ENCODE measurements at regions not wholly inside any gene's neighbourhood (a gene's known extent, or its start where the extent isn't known, plus 50 kb on each side); places are given as distances from the start of the nearest gene placed in this dataset.
"Not testable (repeated sequence)": the region's sequence is repeated elsewhere in the genome, so short reads cannot be mapped to it uniquely, and the experiment has no call there.

DNA sequence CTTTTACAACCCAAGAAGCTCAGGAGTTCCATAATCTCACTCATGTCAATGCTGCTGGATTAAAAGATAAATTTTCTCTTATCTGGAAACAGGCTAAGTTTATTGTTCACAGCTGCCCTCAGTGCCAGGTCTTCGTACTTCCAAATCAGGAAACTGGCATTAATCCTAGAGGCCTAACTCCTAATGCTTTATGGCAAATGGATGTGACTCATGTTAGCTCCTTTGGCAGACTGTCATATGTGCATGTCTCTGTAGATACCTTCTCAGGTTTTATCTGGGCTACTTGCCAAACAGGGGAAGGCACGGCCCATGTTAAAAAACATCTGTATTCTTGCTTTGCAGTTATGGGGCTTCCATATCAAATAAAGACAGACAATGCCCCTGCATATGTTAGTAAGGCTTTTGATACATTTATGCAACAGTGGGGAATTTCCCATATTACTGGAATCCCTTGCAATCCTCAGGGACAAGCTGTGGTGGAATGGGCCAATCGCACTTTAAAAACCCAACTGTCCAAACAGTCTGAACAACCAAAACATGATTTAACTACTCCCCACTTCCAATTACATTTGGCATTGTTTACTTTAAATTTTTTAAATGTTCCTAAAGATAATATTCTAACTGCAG is 570.8 kb upstream of the PTGER4 start:
- DNase-seq: not testable (repeated sequence)

DNA sequence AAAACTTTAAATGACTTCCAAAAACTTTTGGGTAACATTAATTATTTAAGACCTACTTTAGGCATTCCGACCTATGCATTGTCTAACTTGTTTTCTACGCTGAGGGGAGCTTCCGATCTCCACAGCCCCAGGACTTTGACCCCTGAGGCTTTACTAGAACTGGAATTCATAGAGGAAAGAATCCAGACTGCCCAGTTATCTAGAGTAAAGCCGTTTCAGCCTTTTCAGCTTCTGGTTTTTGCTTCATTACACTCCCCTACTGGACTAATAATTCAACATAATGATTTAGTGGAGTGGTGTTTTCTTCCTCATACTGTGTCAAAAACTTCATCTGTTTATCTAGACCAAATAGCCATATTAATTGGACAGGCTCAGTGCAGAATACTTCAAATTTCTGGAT is 571.9 kb upstream of the PTGER4 start:
- not testable (repeated sequence) for DNase-seq

DNA sequence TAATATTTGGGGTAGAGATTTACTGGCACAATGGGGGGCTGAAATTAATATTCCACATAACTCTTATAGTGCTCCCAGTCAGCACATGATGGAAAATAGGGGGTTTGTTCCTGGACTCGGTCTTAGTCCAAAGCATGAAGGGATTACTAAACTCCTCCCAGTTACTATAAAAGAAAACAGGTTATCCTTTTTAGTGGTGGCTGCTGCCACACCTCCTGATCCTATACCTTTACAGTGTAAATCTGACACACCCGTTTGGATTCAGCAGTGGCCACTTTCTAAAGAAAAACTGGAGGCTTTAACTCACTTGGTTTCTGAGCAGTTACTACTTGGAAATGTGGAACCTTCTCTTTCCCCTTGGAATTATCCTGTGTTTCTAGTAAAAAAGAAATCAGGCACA is 572.9 kb upstream of the PTGER4 start:
- no peak for DNase-seq

DNA sequence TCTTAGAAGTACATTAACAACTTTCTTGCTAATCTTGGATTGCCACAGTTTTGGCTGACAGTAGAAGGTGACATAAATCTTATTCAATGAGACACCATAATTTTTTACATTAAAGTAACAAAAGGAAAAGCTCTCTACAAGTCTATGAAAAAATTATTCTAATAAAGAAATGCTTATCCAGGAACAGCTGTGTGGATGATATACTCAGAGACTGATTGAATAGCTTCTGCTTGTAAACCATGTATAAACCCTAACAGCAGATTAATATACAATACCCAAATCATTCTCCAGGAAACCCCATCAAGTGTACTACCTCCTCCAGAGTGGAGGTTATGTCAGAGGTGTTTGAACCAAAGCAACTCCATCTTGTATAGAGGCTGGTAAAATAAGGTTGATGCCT is 581.4 kb upstream of the PTGER4 start:
- no peak for DNase-seq

DNA sequence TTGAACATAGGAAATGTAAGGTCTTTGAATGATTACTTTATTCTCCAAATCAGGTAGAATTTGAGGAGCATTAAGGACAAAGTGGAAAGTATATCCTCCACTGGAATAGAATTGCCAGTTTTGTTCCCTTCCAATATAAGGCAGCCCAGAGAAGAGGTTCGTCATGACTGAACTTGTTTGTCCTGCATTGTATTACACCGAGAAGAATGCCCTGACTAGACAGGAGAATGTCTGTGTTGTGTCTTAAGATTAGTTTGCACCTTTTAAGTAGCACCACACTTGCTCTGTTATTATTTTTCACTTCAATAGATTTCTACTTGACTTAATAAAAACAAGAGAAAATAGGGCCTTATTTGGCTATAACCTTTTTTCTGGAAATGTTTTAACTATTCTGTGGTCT is 586.2 kb upstream of the PTGER4 start:
- DNase-seq: no peak

DNA sequence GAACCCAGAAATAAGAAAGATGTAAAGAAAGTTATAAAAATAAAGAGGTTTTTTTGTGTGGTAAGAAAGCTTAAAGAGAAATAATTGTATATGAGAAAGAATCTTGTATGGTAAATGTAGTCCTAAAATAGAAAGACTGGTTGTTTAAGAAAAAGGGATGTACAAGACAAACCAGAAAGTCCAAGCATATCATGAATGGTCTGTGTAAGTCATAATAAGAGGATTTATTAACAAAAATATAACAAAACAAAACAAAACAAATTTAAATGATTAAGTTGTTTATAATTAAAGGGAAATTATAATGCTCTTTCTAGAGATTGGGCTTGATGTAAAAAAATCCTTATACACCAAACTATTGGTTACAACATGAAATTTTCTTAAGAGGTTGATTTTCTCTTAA is 590.4 kb upstream of the PTGER4 start:
- DNase-seq: no peak

DNA sequence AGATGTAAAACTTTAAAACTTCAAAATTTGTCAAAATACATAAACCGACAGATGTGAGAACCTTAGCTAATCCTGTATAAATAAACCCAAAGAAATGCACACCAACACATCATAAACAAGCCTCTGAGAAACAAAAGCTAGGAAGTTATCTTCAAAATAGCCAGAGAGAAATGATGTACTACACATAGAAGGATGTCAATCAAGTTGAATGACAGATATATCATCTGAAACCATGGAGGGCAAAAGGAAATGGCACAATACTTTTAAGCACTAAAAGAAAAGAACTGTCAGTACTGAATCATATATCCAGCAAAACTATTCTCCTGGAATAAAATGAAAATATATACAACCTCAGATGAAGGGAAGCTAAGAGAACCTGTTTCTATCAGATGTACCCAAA is 595.1 kb upstream of the PTGER4 start:
- no peak for DNase-seq

DNA sequence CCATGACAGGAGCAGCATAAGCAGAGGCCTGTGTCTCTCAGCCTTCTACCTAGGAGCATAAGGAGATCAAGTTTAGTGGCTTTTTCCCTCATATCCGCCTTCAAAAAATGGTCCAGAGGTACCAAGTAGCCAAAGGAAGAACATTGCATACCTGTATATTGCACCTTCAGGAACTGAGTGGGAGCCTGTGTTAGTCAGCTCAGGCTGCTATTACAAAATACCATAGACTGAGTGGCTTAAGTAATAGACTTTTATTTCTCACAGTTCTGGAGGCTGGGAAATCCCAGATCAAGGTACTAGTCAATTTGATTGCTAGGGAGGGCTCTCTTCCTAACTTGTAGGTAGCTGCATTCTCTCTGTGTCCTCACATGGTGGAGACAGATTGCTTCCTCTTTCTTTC is 597.4 kb upstream of the PTGER4 start:
- no peak for DNase-seq

DNA sequence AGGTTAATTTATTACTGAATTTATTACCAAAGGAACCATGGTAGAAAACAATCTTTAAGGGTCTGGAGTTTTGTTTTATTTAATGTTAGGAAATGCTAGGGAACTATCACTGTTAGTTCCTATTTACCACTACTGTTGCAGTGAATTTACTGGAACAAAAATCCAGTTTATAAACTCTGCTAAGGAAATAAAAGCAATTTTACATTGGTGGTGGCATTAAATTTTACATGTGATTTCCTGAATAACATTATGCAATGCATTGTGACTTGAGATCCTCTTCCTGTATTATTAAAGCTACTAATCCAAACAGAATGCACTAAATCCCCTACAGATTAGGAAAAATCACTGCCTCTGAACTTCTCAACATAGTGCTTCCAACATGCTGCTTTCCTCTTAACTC is 599.5 kb upstream of the PTGER4 start:
- no peak for DNase-seq

DNA sequence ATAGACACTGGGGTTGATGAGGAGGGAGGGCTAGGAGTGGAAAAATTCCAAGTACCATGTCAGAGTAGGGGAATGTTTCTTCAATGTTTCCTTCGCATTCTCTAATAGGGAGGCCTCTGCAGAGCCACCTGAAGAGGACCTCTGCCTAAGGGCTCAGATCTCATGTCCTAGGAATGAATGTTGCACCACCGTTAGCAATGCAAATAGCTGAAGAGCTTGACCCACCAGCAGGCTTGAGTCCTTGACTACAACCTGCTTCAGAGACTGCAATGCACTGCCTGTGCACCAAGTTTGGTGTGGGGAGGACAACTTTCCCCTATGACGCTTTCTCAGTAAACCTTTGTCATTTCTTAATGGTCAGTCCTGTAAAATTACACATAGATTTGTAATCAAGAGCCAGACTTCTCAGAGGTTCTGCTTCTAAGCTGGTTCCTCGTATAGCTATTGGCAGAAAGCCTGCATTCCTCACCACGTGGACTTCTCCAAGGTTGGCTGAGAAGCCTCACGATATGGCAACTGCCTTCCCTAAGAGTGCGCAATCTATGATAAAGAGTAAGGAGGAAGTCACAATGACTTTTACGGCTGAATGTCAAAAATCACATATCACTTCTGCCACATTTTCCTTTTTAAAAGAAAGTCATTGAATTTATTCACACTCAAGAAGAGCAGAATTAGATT is 600.7 kb upstream of the PTGER4 start:
- no peak for DNase-seq

DNA sequence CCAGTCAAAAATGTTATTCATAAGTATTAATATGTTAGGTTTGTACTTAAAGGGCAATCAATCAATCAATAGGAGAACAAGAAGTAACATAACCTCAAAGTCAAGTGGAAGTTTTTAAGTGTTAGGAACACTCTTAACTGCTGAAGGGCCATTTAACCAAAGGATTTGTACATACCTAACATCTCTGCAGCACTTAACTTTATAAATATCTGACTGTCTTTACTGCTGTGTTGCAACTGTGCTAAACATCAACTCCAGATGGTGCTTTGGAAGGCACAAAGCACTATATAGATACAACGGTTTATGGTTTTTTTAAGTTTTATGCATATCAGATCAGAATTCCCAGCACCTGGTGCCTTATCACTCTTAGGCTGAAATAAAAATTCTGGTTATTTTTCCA is 604.9 kb upstream of the PTGER4 start:
- DNase-seq: no peak

DNA sequence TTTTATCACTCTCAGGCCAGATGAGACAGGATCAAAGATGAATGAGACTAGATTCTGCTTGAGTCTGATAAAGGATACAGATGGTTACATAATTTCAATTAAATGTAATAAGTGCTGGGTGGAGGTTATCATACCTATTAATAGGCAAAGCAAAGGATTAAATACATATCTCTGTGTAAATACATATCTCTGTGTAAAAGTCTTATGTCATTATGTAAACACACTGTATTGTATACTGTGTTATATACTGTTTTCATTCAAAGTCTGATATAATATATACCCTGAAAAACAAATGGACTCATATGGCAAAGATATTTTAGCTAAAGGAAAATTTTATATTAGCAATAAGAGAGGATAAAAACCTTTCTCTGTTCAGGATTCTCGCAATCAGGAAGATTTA is 605.8 kb upstream of the PTGER4 start:
- no peak for DNase-seq

DNA sequence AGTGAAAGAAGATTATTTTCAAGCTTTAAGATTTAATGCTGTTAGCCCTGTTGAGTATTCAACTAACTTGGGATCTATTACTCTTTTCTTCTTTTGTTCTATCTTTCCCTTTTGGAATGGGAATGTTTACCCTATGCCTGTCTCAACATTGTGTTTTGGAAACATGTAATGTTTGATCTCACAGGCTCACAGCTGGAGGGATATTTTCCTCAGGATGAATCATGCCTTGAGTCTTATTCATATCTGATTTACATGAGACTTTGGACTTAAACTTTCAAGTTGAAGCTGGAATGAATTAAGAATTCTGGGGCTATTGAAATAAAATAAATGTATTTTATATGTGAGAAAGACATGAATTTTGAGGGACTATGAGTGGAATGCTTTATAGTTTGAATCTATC is 607.8 kb upstream of the PTGER4 start:
- DNase-seq: no peak

DNA sequence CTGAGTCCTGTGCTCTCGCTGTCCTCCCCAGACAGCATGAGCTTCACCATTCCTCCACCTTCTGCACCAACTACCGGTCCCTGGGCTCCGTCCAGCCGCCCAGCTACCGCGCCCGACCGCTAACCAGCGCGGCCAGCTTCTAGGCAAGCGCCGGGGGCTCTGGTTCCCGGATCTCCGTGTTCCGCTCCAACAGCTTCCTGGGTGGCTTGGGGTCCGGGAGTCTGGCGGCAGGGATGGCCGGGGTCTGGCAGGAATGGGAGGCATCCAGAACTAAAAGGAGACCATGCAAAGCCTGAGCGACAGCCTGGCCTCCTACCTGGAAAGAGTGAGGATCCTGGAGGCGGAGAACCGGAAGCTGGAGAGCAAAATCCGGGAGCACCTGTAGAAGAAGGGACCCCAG is 613.1 kb upstream of the PTGER4 start:
- DNase-seq: no peak

DNA sequence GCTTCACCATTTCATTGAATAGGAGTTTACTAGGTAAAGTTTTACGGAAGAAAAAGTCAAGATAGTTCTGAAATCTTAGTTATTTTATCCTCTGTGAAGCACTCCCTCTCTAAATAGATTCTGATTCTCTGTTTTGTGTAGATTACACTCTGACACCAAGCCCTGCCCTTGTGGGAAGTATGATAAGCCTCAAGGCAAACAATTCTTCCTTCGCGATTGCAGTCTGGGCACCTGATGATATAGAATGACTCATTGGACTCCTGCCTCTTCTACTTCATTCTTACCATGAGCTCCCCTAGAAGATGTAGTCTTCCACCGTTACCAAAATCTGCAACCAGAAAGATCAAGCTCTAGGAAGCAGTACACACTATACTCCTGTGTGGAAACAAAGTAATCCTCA is 626.9 kb upstream of the PTGER4 start:
- no peak for DNase-seq

DNA sequence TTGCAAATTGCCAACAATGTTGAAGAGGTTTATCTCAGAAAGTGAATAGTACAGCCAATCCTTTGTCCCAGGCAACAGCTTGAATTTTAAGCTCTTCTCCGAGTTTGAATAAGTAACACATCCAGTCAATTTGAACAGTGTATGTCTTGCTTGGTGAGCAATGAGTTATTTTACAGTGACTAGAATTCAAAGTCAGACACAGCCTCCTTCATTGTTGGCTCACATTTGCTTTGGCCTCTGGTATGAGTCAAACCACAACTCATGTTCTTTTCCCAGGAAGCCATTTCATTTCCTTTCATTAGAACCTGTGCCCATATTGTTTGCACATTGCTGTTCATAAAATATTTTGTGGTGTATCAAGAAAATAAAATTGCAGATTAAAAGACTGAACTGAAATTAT is 622.0 kb upstream of the DAB2 start:
- DNase-seq: no peak

DNA sequence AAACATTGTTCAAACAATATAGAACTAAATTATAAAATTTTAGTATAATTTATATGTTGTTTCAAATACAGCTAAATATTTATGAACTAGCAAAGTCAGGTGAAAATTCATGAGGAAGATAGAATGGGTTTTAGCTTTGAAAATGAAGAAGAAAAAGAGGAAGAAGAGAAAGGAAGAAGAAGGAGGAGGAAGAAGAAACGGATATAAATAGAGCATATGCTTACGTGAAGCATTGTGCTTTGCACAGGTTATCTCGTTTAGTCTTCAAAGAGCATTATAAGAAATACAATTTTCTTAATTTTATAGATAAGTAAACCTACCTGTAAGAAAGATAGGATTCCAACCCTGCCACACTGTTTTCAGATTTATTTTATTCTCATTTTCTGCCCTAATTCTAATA is 620.6 kb upstream of the DAB2 start:
- no peak for DNase-seq

DNA sequence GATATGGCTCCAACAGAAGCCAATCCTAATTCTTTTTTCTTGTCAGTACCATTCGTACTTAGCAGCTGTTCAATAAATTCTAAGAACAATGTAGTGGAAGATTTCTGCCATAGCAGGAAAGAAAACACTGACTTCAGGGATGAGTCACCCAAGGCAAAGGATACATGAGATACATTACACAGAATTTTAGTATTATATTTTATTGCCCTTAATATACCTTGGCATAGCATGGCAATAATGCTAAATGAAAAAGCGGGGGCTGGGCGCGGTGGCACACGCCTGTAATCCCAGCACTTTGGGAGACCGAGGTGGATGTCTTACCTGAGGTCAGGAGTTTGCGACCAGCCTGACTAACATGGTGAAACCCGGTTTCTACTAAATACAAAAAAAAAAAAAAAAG is 619.1 kb upstream of the DAB2 start:
- DNase-seq: no peak

DNA sequence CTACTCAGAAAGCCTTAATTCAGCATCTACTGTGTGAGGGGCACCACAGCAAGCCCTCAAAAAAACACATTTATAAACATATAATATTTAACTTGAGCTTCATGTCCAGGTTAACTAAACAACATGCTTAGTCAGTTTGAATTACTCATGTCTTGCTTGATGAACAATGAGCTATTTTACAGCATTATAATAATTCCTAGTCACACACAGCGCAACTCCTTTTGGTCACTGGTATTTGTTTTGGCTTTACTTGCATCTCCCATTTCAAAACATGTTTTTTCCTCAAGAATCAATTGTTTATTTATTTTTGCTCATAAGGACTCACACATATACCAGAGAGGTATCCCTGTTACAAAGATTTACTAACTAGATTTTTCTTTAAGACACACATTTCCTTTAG is 616.7 kb upstream of the DAB2 start:
- no peak for DNase-seq

DNA sequence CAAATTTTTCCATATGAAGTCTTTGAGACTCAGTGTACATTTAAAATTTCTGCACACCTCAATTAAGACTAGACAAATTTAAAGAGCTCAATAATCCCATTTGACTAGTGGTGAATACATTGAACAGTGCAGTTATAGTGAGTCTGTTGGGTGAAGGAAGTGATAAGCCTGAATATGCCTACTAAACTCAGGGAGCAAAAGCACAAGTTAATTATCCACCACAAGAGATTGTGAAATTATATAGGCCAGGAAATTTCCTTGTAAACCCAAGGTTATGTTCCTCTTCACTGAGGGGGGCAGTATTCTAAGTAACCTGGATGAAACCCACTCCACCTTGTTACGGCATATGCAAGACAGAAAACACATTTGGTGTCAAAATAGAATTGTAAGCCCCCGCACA is 612.9 kb upstream of the DAB2 start:
- no peak for DNase-seq

DNA sequence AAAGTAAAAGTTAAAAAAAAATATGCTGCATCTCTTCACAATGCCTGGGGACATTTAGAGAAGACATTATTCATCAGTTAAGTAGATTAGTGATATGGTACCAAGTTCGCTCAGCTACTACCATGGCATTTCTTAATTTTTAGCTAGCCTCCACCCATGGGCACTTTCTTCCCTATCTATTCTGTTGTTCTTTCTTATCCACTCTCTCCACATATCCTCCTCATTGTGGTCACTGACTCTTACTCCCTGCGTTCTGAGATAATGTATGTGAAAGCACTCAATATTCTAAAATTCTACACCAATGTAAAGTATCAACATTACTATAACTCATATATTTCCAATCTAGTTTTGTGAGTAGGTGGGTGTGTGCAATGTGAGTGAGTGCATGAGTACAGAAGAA is 609.7 kb upstream of the DAB2 start:
- no peak for DNase-seq

DNA sequence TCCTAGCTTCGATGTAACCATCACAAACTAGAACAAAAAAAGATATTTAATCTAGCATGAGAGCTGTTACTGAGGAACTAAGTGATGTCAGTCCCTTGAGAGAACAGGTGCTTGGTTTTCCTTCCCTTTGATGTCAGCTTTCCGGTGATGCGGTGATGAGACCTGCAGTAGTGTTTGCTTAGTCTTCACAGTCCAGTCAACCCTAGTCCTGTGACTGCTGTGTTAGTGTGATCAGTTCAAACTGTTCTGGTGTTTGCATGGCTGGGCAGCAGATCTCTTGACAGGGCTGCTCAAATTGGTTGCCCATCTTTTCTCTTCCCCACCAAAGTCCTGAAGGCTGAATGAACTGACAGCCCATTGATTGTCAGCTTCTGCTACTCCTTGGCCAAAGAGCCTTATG is 608.6 kb upstream of the DAB2 start:
- no peak for DNase-seq

DNA sequence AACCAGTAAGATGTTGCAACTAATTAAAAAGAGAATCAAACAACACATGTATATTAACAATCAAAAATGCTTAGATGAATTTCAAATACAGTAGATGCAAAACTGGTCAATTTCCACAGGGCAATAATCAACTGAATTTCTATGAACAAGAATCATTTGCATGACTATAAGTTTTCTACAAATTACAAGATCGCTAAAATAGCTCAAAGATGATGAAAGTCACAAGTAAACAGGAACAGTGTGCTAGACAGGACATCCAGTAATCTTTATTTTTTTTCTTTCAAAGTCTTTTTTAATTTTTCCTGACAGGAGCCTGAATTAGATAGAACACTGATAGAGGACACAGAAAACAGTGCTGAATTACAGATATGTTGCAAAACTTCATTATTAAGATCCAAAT is 608.2 kb upstream of the DAB2 start:
- no peak for DNase-seq

DNA sequence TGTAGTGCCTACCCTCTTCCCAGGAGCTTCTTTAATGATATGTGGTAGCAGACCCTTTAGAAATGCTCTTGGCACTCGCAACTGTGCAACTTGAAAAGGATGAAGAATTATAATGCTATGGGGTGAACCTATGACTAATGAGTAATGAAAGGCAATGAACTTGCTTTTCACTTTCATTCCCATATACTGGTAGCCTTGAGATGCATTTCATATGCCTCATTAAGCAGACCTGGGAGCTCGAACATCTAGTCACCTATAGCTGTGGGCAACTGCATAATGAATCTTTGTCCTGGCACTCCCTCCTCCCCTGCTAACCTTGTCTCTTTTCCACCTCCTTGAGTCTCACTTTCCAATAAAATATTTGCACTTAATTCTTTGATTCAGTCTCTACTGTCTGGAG is 605.9 kb upstream of the DAB2 start:
- DNase-seq: no peak

DNA sequence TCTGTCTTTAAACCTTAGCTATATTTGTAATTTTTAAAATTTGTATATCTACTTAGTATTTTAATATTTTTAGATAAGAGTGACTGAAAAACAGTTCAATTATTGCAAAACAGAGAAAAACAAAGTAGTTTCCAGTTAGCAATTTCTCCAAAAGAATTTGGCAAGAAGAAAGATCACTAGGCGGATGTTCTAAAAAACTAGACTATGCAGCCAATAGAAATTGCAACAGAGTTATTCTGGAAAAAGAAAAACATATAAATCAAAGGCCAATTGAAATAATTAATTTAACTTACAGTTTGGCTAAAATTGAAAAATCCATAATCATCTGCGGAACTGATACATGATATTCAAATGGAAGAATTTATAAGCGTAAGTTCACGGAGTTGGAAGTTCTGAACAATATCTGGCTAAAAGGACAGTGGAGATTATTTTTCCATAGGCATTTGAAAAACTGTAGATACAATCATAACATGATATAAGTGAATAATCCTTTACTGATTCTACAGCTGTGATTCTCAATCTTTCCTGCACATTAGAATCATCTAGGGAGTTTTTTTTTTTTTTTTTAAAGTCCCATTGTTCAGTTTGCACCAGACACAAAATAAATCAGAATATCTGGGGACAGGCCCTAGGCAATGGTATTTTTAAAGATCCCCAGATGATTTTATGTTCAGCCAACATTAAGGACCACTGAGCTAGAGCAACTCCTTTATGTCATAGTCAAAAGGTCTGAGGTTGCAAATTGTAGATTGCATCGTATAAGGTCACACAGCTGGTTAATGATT is 605.1 kb upstream of the DAB2 start:
- DNase-seq: no peak
